HepG2 (cell line): ENCODE measurements at regions not wholly inside any gene's neighbourhood (a gene's known extent, or its start where the extent isn't known, plus 50 kb on each side); places are given as distances from the start of the nearest gene placed in this dataset.

ENCODE experiments used
- FOXC1 ChIP-seq: sonication (generic); formaldehyde crosslinking; IDR thresholded peaks from 2 replicates; pipeline ENCODE4 v1.8.0; 2022; ENCODE audit warnings: mild to moderate bottlenecking, missing genetic modification reagents, borderline replicate concordance
- HMGA1 ChIP-seq: sonication (generic); formaldehyde crosslinking; conservative IDR thresholded peaks from 2 replicates; pipeline ENCODE4 v1.4.0; 2020; ENCODE audit warnings: missing genetic modification reagents
- PITX1 ChIP-seq: sonication (generic); formaldehyde crosslinking; IDR thresholded peaks from 2 replicates; pipeline ENCODE4 v1.5.1; 2020; ENCODE audit warnings: mild to moderate bottlenecking, missing genetic modification reagents
- PPARG ChIP-seq: conservative IDR thresholded peaks from 2 replicates; pipeline ENCODE4 v1.6.1; 2016; ENCODE audit warnings: missing biosample characterization, missing genetic modification reagents
- ZNF441 ChIP-seq: sonication (generic); formaldehyde crosslinking; IDR thresholded peaks from 2 replicates; pipeline ENCODE4 v1.7.0; 2021; ENCODE audit warnings: missing genetic modification reagents, borderline replicate concordance
- TF ChIP-seq, protein P1 (sequence below): sonication (generic); formaldehyde crosslinking; IDR thresholded peaks from 2 replicates; pipeline ENCODE4 v1.5.0; 2020; ENCODE audit warnings: mild to moderate bottlenecking, missing genetic modification reagents, borderline replicate concordance
- TF ChIP-seq, protein P2 (sequence below): sonication (generic); formaldehyde crosslinking; IDR thresholded peaks from 2 replicates; pipeline ENCODE4 v1.5.0; 2020; ENCODE audit warnings: mild to moderate bottlenecking, low read depth, missing genetic modification reagents, borderline replicate concordance
- TF ChIP-seq, protein P3 (sequence below): sonication (generic); formaldehyde crosslinking; IDR thresholded peaks from 2 replicates; pipeline ENCODE4 v1.4.0; 2020; ENCODE audit warnings: missing genetic modification reagents
- TF ChIP-seq, protein P4 (sequence below): sonication (generic); formaldehyde crosslinking; IDR thresholded peaks from 2 replicates; pipeline ENCODE4 v1.5.0; 2020; ENCODE audit warnings: missing genetic modification reagents, mild to moderate bottlenecking, borderline replicate concordance

DNA sequence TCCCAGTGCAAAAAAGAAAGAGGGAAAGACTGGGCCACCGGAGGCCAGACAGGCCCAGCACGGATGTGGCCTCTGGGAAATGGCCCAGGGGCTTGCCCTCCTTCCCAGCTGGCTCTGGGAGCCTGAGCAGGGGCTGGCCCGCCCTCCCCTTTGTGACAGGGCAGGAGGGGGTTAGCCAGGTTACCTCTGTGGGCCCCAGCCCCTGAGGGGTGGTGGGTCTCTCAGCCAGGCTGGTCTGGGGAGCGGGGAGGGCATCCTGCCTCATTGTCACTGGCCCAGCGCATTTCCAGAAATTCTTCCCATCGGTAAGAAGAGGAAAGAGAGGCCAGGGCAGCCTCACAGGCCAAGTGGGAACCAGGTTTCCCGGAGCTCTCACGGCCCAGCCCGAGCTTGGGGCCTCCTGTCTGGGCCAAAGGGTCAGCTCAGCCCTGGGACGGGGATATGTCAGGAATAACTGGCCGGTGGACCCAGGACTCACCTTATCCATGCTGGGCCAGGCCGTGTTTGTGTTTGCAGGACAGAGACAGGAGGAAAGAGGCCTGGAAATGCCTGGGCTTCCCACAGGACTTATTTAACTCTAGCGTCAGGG, 182.2 kb downstream of the ZFP36L2 start (continued):
- TF ChIP-seq, protein P1, sequence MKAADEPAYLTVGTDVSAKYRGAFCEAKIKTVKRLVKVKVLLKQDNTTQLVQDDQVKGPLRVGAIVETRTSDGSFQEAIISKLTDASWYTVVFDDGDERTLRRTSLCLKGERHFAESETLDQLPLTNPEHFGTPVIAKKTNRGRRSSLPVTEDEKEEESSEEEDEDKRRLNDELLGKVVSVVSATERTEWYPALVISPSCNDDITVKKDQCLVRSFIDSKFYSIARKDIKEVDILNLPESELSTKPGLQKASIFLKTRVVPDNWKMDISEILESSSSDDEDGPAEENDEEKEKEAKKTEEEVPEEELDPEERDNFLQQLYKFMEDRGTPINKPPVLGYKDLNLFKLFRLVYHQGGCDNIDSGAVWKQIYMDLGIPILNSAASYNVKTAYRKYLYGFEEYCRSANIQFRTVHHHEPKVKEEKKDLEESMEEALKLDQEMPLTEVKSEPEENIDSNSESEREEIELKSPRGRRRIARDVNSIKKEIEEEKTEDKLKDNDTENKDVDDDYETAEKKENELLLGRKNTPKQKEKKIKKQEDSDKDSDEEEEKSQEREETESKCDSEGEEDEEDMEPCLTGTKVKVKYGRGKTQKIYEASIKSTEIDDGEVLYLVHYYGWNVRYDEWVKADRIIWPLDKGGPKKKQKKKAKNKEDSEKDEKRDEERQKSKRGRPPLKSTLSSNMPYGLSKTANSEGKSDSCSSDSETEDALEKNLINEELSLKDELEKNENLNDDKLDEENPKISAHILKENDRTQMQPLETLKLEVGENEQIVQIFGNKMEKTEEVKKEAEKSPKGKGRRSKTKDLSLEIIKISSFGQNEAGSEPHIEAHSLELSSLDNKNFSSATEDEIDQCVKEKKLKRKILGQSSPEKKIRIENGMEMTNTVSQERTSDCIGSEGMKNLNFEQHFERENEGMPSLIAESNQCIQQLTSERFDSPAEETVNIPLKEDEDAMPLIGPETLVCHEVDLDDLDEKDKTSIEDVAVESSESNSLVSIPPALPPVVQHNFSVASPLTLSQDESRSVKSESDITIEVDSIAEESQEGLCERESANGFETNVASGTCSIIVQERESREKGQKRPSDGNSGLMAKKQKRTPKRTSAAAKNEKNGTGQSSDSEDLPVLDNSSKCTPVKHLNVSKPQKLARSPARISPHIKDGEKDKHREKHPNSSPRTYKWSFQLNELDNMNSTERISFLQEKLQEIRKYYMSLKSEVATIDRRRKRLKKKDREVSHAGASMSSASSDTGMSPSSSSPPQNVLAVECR = 0 out of 2 replicates have a peak, but pooled peaks have one; percentile 22
- TF ChIP-seq, protein P2, sequence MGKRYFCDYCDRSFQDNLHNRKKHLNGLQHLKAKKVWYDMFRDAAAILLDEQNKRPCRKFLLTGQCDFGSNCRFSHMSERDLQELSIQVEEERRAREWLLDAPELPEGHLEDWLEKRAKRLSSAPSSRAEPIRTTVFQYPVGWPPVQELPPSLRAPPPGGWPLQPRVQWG = no peak
- TF ChIP-seq, protein P3, sequence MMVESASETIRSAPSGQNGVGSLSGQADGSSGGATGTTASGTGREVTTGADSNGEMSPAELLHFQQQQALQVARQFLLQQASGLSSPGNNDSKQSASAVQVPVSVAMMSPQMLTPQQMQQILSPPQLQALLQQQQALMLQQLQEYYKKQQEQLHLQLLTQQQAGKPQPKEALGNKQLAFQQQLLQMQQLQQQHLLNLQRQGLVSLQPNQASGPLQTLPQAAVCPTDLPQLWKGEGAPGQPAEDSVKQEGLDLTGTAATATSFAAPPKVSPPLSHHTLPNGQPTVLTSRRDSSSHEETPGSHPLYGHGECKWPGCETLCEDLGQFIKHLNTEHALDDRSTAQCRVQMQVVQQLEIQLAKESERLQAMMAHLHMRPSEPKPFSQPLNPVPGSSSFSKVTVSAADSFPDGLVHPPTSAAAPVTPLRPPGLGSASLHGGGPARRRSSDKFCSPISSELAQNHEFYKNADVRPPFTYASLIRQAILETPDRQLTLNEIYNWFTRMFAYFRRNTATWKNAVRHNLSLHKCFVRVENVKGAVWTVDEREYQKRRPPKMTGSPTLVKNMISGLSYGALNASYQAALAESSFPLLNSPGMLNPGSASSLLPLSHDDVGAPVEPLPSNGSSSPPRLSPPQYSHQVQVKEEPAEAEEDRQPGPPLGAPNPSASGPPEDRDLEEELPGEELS (CRISPR knock-in tag) = no peak
- TF ChIP-seq PPARG (CRISPR knock-in tag) (0 out of 2 replicates have a peak, but pooled peaks have one; percentile 9), HMGA1 (CRISPR knock-in tag) (no peak), PITX1 (CRISPR knock-in tag) (no peak), ZNF441 (0 out of 2 replicates have a peak, but pooled peaks have one; percentile 23), FOXC1 (CRISPR knock-in tag) (peak; percentile 78)
- TF ChIP-seq, protein P4, sequence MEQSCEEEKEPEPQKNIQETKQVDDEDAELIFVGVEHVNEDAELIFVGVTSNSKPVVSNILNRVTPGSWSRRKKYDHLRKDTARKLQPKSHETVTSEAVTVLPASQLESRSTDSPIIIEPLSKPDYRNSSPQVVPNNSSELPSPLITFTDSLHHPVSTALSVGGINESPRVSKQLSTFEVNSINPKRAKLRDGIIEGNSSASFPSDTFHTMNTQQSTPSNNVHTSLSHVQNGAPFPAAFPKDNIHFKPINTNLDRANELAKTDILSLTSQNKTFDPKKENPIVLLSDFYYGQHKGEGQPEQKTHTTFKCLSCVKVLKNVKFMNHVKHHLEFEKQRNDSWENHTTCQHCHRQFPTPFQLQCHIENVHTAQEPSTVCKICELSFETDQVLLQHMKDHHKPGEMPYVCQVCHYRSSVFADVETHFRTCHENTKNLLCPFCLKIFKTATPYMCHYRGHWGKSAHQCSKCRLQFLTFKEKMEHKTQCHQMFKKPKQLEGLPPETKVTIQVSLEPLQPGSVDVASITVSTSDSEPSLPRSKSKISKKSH (CRISPR knock-in tag) = peak; percentile 73; the same call in 1 of the 2 replicates
